H9 (cell line): ENCODE measurements at regions not wholly inside any gene's neighbourhood (a gene's known extent, or its start where the extent isn't known, plus 50 kb on each side); places are given as distances from the start of the nearest gene placed in this dataset.
A peak's percentile ranks its signal among the peaks of the same experiment; 100 is the strongest.

Experiments used
- DNase-seq: peaks from one replicate; pipeline ENCODE4 v3.0.0-alpha.2; 2017
- H2AFZ ChIP-seq: one replicate; pipeline ENCODE4 v1.6.1; 2013; ENCODE audit warnings: mild to moderate bottlenecking, low read length, control low read depth, moderate library complexity
- H2AK5ac ChIP-seq: 2 replicates; pipeline ENCODE4 v1.6.1; 2013; ENCODE audit warnings: low read length, control low read depth, mixed read lengths; ENCODE audit not compliant: insufficient read length
- H2BK120ac ChIP-seq: one replicate; pipeline ENCODE4 v1.6.1; 2013; ENCODE audit warnings: low read depth, mild to moderate bottlenecking, low read length, control low read depth, inconsistent platforms; ENCODE audit not compliant: poor library complexity, severe bottlenecking
- H2BK12ac ChIP-seq: 2 replicates; pipeline ENCODE4 v1.6.1; 2013; ENCODE audit warnings: low read length, control low read depth, mixed read lengths, low read depth; ENCODE audit not compliant: insufficient read length
- H2BK15ac ChIP-seq: 2 replicates; pipeline ENCODE4 v1.6.1; 2013; ENCODE audit warnings: low read depth, low read length, control low read depth
- H2BK20ac ChIP-seq: one replicate; pipeline ENCODE4 v1.6.1; 2013; ENCODE audit warnings: low read depth, mild to moderate bottlenecking, low read length, control low read depth, inconsistent platforms; ENCODE audit not compliant: poor library complexity, severe bottlenecking
- H2BK5ac ChIP-seq: 2 replicates; pipeline ENCODE4 v1.6.1; 2013; ENCODE audit warnings: low read length, control low read depth, mixed read lengths; ENCODE audit not compliant: insufficient read length
- H3K14ac ChIP-seq: 2 replicates; pipeline ENCODE4 v1.6.1; 2013; ENCODE audit warnings: low read length, control low read depth; ENCODE audit not compliant: insufficient read depth
- H3K18ac ChIP-seq: 2 replicates; pipeline ENCODE4 v1.6.1; 2013; ENCODE audit warnings: low read depth, mild to moderate bottlenecking, mixed read lengths, low read length, control low read depth; ENCODE audit not compliant: insufficient read length
- H3K23ac ChIP-seq: 2 replicates; pipeline ENCODE4 v1.6.1; 2013; ENCODE audit warnings: low read length, control low read depth, mixed read lengths, low read depth; ENCODE audit not compliant: insufficient read length
- H3K23me2 ChIP-seq: 2 replicates; pipeline ENCODE4 v1.6.1; 2013; ENCODE audit warnings: low read depth, mild to moderate bottlenecking, mixed read lengths, low read length, control low read depth; ENCODE audit not compliant: insufficient read length, poor library complexity, severe bottlenecking
- H3K27ac ChIP-seq: 2 replicates; pipeline ENCODE4 v1.5.1; 2013; ENCODE audit warnings: low read length, control low read depth, mixed read lengths, low read depth; ENCODE audit not compliant: insufficient read length
- H3K27me3 ChIP-seq: 2 replicates; pipeline ENCODE4 v1.6.1; 2013; ENCODE audit warnings: low read length, control low read depth, inconsistent platforms; ENCODE audit not compliant: insufficient read depth
- H3K4ac ChIP-seq: 2 replicates; pipeline ENCODE4 v1.6.1; 2013; ENCODE audit warnings: low read depth, mild to moderate bottlenecking, control low read depth, inconsistent platforms, low read length, moderate library complexity
- H3K4me1 ChIP-seq: 2 replicates; pipeline ENCODE4 v1.6.1; 2013; ENCODE audit warnings: low read length, control low read depth, inconsistent platforms; ENCODE audit not compliant: insufficient read depth
- H3K4me2 ChIP-seq: 2 replicates; pipeline ENCODE4 v1.6.1; 2013; ENCODE audit warnings: low read length, control low read depth, mixed read lengths; ENCODE audit not compliant: insufficient read length, insufficient read depth
- H3K56ac ChIP-seq: 2 replicates; pipeline ENCODE4 v1.6.1; 2013; ENCODE audit warnings: low read depth, mild to moderate bottlenecking, mixed read lengths, low read length, control low read depth; ENCODE audit not compliant: insufficient read length
- H3K79me1 ChIP-seq: 2 replicates; pipeline ENCODE4 v1.6.1; 2013; ENCODE audit warnings: low read depth, mild to moderate bottlenecking, moderate library complexity, low read length, control low read depth, inconsistent platforms; ENCODE audit not compliant: insufficient read depth, poor library complexity, severe bottlenecking
- H3K79me2 ChIP-seq: 2 replicates; pipeline ENCODE4 v1.6.1; 2013; ENCODE audit warnings: low read length, control low read depth, inconsistent platforms; ENCODE audit not compliant: insufficient read depth
- H3K9ac ChIP-seq: 2 replicates; pipeline ENCODE4 v1.6.1; 2013; ENCODE audit warnings: low read length, control low read depth, mixed read lengths; ENCODE audit not compliant: insufficient read length; ENCODE audit errors: extremely low read depth
- H3K9me3 ChIP-seq: one replicate; pipeline ENCODE4 v1.6.1; 2013; ENCODE audit warnings: low read depth, low read length, inconsistent platforms; ENCODE audit not compliant: control insufficient read depth
- H3T11ph ChIP-seq: one replicate; pipeline ENCODE4 v1.6.1; 2013; ENCODE audit warnings: mild to moderate bottlenecking, low read length, control low read depth, inconsistent platforms
- H4K20me1 ChIP-seq: one replicate; pipeline ENCODE4 v1.6.1; 2013; ENCODE audit not compliant: control insufficient read depth, insufficient read length, insufficient read depth
- H4K5ac ChIP-seq: 2 replicates; pipeline ENCODE4 v1.6.1; 2013; ENCODE audit warnings: low read depth, mild to moderate bottlenecking, mixed read lengths, low read length, control low read depth; ENCODE audit not compliant: insufficient read length
- H4K8ac ChIP-seq: replicated peaks from 2 replicates; pipeline ENCODE4 v1.6.1; 2013; ENCODE audit warnings: low read length, control low read depth, mixed read lengths, low read depth; ENCODE audit not compliant: insufficient read length
- H4K91ac ChIP-seq: 2 replicates; pipeline ENCODE4 v1.6.1; 2013; ENCODE audit warnings: low read depth, mild to moderate bottlenecking, moderate library complexity, mixed read lengths, low read length, control low read depth; ENCODE audit not compliant: insufficient read length
- H3K27ac Mint-ChIP-seq, 3 experiments: 2 replicates in 2 of 3; 3 replicates in 1 of 3; pipeline ENCODE4 v1.8.0; 2020 to 2021; ENCODE audit warnings: mixed read lengths in 3 of 3, mild to moderate bottlenecking in 1 of 3, moderate library complexity in 1 of 3
- H3K27me3 Mint-ChIP-seq: 2 replicates; pipeline ENCODE4 v1.8.0; 2021; ENCODE audit warnings: low read depth, mild to moderate bottlenecking, moderate library complexity, mixed read lengths
- H3K36me3 Mint-ChIP-seq, 3 experiments: 2 replicates in 2 of 3; 3 replicates in 1 of 3; pipeline ENCODE4 v1.8.0; 2020 to 2021; ENCODE audit warnings: low read depth in 3 of 3, mixed read lengths in 3 of 3; ENCODE audit not compliant: insufficient read depth in 1 of 3
- H3K4me1 Mint-ChIP-seq, 2 experiments: 2 replicates each; pipeline ENCODE4 v1.8.0; 2020; ENCODE audit warnings: mixed read lengths in 2 of 2
- H3K4me3 Mint-ChIP-seq, 2 experiments: 2 replicates in 1 of 2; 3 replicates in 1 of 2; pipeline ENCODE4 v1.8.0; 2020 to 2021; ENCODE audit warnings: mild to moderate bottlenecking in 2 of 2, mixed read lengths in 2 of 2, moderate library complexity in 1 of 2
- H3K9me3 Mint-ChIP-seq, 2 experiments: 2 replicates in 1 of 2; 3 replicates in 1 of 2; pipeline ENCODE4 v1.8.0; 2020; ENCODE audit warnings: mild to moderate bottlenecking in 2 of 2, mixed read lengths in 2 of 2, moderate library complexity in 1 of 2
- CTCF ChIP-seq: fragments of 200-600 bp; sonication (generic); conservative IDR thresholded peaks from 3 replicates; pipeline ENCODE4 v1.8.0; 2021; ENCODE audit warnings: antibody characterized with exemption, mild to moderate bottlenecking
- WGBS: extraction: QIAGEN DNeasy Blood & Tissue Kit; methylation state at CpG from one replicate; pipeline ENCODE4 v1.1.7; 2013; ENCODE audit warnings: missing lambda C conversion rate, low lambda C conversion rate, mixed read lengths; ENCODE audit not compliant: insufficient read length; ENCODE audit errors: extremely low coverage; 5-methylcytosine and 5-hydroxymethylcytosine counted together

DNA sequence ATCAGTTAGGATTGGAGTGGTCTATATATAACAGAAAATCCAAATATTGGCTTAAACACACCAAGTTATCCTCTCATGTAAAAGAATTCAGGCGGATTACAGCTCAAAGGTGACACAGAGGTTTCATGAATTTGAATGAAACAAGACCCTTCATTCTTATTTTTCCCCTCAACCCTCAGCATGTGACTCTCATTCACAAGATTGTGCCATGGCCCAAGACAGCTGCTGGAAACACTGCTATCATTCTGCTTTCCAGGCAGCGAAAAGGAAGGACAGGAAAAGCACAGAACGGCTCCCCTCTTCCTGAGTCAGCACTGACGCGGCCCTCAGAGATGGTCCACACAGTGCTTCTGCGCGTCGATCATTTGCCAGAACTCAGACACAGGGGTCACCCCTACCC is 891.0 kb upstream of the FRG1 start:
- Histone ChIP-seq H2BK15ac (no peak overlapping the region), H3K4me1 (0 out of 2 replicates have a peak, but pooled peaks cover 2% of the 10 kb centered on the region), H3K9ac (no peak overlapping the region), H3K79me2 (no peaks in the 10 kb centered on the region), H3K9me3 (no peaks in the 10 kb centered on the region), H3K4ac (no peak overlapping the region), H4K20me1 (no peaks in the 10 kb centered on the region), H3K4me2 (no peak overlapping the region), H3K18ac (no peak overlapping the region), H3T11ph (no peak overlapping the region), H4K8ac (no peak overlapping the region), H4K5ac (no peak overlapping the region), H2BK12ac (no peak overlapping the region), H3K27me3 (no peaks in the 10 kb centered on the region), H2BK5ac (no peak overlapping the region), H3K27ac (no peak overlapping the region), H2AFZ (no peak overlapping the region), H3K56ac (no peak overlapping the region), H3K79me1 (no peaks in the 10 kb centered on the region), H2BK20ac (no peak overlapping the region), H2BK120ac (no peak overlapping the region), H3K23me2 (no peaks in the 10 kb centered on the region), H2AK5ac (no peak overlapping the region), H3K14ac (no peak overlapping the region), H4K91ac (no peak overlapping the region), H3K23ac (no peak overlapping the region)
- no peak for DNase-seq
- Mint-ChIP-seq H3K4me3 (no peak overlapping the region), H3K27ac (peak overlapping the region; percentile 68 to 95 (median 92); a peak in 5 of 7 replicates), H3K27me3 (no peaks in the 10 kb centered on the region), H3K36me3 (no peaks in the 10 kb centered on the region), H3K9me3 (no peaks in the 10 kb centered on the region), H3K4me1 (peaks cover 57 to 60% of the 10 kb centered on the region in 2 experiments)
- no CpG with 5 or more reads among the region's 8 CpGs for WGBS
- TF ChIP-seq CTCF, result no peak
